ENCODE measurements at regions not wholly inside any gene's neighbourhood (a gene's known extent, or its start where the extent isn't known, plus 50 kb on each side); places are given as distances from the start of the nearest gene placed in this dataset.

DNA sequence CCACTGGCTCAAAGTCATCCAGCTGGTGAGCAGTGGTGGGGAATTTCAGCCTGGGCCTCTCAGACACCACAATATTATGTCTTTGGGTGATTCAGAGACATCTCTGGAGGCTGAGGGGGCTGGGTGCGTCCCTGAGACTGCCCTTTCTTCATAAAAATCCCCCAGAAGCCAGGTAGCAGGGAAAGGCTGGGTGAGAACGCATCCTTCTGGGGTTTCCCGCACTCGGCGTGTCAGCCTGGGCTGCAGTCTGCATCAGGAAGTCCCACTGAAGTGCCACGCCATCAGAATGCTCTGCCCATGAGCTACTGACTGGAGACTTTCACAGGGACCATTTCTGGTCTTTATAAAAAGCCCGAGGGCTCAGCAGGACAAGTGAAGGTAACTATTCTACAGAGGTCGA, 148.8 kb upstream of the SLC6A11 start:
- TF ChIP-seq POLR2A (IDR thresholded peaks at IDR 0.05): no peak
- TF ChIP-seq, protein P1, sequence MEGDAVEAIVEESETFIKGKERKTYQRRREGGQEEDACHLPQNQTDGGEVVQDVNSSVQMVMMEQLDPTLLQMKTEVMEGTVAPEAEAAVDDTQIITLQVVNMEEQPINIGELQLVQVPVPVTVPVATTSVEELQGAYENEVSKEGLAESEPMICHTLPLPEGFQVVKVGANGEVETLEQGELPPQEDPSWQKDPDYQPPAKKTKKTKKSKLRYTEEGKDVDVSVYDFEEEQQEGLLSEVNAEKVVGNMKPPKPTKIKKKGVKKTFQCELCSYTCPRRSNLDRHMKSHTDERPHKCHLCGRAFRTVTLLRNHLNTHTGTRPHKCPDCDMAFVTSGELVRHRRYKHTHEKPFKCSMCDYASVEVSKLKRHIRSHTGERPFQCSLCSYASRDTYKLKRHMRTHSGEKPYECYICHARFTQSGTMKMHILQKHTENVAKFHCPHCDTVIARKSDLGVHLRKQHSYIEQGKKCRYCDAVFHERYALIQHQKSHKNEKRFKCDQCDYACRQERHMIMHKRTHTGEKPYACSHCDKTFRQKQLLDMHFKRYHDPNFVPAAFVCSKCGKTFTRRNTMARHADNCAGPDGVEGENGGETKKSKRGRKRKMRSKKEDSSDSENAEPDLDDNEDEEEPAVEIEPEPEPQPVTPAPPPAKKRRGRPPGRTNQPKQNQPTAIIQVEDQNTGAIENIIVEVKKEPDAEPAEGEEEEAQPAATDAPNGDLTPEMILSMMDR (IDR thresholded peaks at IDR 0.05 in 4 of 5, conservative IDR thresholded peaks at IDR 0.05 in 1 of 5): no peak
